GM19452 (cell line): ENCODE measurements at regions not wholly inside any gene's neighbourhood (a gene's known extent, or its start where the extent isn't known, plus 50 kb on each side); places are given as distances from the start of the nearest gene placed in this dataset.
"Not testable (repeated sequence)": the region's sequence is repeated elsewhere in the genome, so short reads cannot be mapped to it uniquely, and the experiment has no call there.

Experiments
- ATAC-seq: cut with Tn5 transposase; IDR thresholded peaks from one replicate; pipeline ENCODE4 v1.9.1; 2021; ENCODE audit not compliant: unreplicated experiment

DNA sequence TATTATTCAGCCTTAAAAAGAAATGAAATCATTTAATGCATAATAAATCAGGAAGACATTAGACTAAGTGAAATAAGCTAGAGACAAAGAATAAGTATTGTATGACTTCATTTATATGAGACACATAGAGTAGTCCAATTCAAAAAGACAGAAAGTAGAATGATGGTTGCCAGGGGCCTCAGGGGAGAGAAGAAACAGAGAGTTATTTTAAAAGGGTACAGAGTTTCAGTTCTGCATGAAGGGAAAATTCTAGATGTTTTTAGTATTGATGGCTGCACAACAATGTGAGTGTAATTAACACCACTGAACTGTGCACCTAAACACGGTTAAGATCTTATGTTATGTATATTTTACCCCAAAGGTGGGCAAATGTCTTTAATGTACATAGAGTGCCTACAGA is 1407.9 kb upstream of the MAP3K7 start:
- ATAC-seq, result no peak

GRCh38 chr6:91982559-91982958 is 1395.7 kb upstream of the MAP3K7 start:
- ATAC-seq, result no peak

DNA sequence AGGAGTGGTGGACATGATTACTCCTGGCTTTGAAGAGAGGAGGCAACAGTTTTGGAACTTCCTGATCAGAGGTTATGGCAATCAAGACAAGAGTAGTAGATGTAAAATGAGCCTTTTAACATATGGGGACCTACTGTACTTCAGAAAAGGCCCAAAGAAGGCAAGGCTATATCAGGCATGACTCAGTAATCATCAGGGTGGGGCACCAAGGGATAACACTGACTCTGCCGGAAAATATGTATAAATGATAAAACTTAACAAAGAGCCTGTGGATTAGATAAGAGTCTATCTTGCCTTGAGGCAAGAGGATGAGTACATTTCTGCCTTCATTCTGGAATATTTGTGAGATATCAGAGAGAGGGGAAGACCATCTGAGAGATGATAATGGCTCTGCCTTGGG is 1389.9 kb upstream of the MAP3K7 start:
- no peak for ATAC-seq

GRCh38 chr6:91970700-91971099 is 1383.8 kb upstream of the MAP3K7 start:
- ATAC-seq, result no peak

GRCh38 chr6:91965872-91966271 is 1379.0 kb upstream of the MAP3K7 start:
- ATAC-seq, result no peak

GRCh38 chr6:91961671-91962070 is 1374.8 kb upstream of the MAP3K7 start:
- ATAC-seq, result no peak

DNA sequence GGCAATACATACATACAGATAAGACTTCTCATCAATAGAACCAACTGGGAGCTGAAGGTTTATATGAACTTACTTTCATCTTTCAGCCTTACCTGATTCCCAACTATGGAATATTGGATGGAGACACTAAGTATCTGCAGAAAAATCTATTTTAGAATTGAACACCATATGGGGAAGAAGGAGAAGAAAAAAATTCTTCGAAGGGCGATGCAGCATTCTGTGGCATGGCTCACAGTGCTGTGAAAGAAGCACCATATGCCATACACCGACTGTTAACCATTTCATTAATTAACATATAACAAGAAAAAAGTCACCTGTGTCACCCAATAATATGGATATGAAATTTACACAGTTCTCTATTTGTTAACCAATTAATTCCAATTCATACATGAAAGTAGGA is 1374.4 kb upstream of the MAP3K7 start:
- no peak for ATAC-seq

DNA sequence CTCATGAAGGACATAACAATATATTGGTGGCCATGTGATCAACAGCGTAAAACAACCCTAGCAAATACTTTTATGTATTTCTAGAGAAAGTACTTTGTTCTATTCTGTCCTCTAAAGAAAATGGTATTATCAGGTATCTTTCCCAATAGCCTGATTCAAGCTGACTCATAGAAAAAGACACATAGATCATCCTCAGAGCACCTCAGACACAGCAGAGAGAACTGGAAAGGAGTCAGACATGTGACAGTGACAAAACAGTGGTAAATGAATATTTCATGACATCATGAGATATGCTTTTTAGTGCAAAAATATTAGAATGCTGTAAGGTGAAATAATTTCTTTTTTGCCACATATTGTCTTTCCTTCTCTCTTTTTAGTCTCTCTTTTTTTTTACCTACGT is 1355.0 kb upstream of the MAP3K7 start:
- ATAC-seq, result no peak

GRCh38 chr6:91940801-91941200 is 1353.9 kb upstream of the MAP3K7 start:
- no peak for ATAC-seq

- ATAC-seq, result no peak
These were observed 1340.0 kb upstream of the MAP3K7 start for GRCh38 chr6:91926827-91927226.

GRCh38 chr6:91926361-91926760 is 1339.5 kb upstream of the MAP3K7 start:
- ATAC-seq, result no peak

DNA sequence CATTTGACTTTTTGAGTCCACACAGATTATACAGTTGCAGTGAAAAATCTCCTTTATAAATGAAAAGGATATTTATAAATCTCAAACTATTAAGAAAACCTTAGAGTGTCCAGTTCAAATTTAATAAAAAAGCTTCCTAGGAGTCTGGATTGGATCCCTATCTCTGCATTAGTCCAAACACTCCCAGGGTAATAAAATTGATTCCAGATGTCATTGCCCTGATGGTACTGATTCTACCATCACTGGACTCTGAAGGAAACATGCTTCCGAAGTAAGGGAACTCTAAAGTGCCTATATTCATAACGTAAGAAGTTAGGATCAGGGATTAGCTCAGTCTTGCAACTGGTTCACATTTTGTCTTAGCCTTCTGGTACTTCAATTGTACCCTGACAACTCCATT is 1325.1 kb upstream of the MAP3K7 start:
- no peak for ATAC-seq

- no peak for ATAC-seq
These were observed 1317.8 kb upstream of the MAP3K7 start for GRCh38 chr6:91904586-91905164.

DNA sequence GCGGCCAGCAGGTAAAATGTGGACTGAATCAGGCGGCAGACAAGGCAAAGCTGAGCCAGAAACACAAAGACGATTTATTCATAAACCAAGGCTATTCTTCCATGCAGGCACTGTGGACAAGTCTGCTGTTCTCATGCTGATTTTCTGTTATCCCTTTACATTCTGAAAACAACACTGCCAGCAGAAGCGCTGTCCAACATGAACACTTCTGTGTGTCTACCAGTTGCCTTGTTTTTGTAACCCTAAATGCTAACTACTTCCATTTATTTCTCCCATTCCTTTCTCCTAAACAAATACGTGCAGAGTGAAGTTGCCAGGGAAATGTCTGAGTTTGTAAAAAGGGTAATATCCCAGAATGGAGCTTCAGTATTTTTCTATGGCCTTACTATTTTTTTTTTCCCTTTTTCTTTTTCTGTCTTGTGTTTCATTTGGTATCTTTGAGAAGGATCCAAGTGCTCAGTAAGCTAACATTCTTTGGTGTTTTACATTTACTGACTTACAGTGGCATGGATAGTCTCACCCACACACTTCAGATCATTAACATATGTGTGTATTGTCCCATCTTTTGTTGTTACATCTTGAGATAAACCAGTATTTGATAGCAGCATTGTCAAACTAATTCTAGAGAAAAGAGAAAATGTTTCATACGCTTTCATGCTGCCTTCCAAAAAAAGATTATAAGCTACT is 1308.9 kb upstream of the MAP3K7 start:
- ATAC-seq, result no peak

GRCh38 chr6:91886183-91886795 is 1299.4 kb upstream of the MAP3K7 start:
- ATAC-seq, result no peak

DNA sequence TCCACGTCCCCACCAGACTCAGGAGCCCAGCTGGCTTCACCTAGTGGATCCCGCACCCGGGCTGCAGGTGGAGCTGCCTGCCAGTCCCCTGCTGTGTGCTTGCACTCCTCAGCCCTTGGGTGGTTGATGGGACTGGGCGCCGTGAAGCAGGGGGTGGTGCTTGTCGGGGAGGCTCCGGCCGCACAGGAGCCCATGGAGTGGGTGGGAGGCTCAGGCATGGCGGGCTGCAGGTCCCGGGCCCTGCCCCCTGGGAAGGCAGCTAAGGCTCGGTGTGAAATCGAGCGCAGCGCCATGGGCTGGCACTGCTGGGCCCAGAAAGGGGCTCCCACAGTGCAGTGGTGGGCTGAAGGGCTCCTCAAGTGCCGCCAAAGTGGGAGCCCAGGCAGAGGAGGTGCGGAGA is 1294.9 kb upstream of the MAP3K7 start:
- ATAC-seq, result not testable (repeated sequence)

DNA sequence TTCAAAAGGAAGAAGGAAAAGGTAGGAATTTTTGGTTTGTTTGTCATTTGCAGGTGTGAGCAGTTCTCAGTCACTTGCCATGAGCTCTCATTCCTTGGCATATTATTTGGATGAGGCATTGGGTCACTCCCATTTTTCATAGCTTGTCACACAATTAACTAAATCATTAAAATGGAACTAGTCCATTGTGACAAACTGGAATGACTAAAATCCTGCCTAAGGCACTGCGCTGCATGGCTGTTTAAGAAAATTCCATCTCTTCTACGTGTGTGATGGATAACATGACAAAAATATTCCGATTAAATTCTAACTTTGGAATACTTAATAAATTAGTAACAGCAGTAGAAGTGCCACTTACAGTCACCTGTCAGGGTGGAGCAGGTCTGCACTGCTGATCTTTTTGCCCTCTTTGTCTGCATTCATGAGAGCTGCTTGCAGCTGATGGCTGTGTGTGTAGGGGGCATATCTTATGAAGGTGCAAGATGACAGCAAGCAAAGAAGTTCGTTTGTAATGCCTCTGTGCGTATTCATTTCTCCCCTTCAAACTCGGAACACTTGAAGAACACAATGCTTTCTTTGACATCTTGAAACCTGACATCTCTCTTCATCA is 1292.6 kb upstream of the MAP3K7 start:
- ATAC-seq, result no peak

GRCh38 chr6:91877994-91878393 is 1291.1 kb upstream of the MAP3K7 start:
- no peak for ATAC-seq

- ATAC-seq, result no peak
These were observed 1288.1 kb upstream of the MAP3K7 start for GRCh38 chr6:91874971-91875370.

DNA sequence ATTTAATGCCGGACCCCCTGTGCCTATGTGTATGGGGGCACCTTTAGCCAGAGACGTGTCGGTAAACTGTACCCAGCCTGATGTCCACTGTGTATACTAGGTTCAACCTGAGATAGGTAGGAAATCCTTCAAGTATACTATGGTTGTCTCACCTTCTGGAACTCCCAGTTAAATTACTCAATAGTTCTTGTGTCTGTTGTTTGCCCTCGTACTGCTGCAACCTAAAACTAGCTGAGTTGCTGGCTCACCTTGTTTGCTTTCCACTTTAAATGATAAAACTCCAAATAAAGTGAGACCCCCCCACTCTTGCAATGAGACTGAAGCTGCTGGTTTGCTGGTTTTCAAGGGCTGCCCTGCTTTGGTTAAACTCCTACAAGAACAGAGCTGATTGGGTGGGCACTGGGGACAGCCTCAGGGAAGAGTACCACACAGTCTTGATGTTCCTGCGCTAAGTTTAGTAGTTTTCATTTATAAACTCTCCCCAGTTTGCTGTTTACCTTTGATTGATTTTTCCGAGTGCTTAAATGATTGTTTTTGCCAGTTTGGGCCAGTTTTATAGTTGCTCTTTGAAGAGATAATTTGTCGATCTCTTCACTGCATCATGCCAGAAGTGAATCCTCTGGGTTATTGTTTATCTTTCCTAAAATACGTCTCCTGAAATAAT is 1281.8 kb upstream of the MAP3K7 start:
- no peak for ATAC-seq

GRCh38 chr6:91865889-91866288 is 1279.0 kb upstream of the MAP3K7 start:
- no peak for ATAC-seq

GRCh38 chr6:91864911-91865310 is 1278.0 kb upstream of the MAP3K7 start:
- no peak for ATAC-seq
